ENCODE measurements at regions not wholly inside any gene's neighbourhood (a gene's known extent, or its start where the extent isn't known, plus 50 kb on each side); places are given as distances from the start of the nearest gene placed in this dataset.

GRCh38 chr13:97171136-97171535 is 51.0 kb upstream of the MBNL2 start:
- FAIRE-seq (no peak), DNase-seq (ENCODE audit: insufficient read length, low spot score) (no peak)
- no peak for TF ChIP-seq POLR2A (IDR thresholded peaks at IDR 0.05; ENCODE audit: low read depth, low read length)

All from H54 (cell line).